Fibroblast of skin of right biceps (primary cell): ENCODE measurements at regions not wholly inside any gene's neighbourhood (a gene's known extent, or its start where the extent isn't known, plus 50 kb on each side); places are given as distances from the start of the nearest gene placed in this dataset.
"Not testable (repeated sequence)": the region's sequence is repeated elsewhere in the genome, so short reads cannot be mapped to it uniquely, and the experiment has no call there.

ENCODE experiments used
- DNase-seq: peaks from one replicate; pipeline ENCODE4 v3.0.0-alpha.2; 2013

- DNase-seq: no peak
Measured at GRCh38 chr5:16987776-16988175, 51.7 kb upstream of the MYO10 start.

- DNase-seq: not testable (repeated sequence)
Measured at GRCh38 chr5:16990817-16991520, 54.9 kb upstream of the MYO10 start.

GRCh38 chr5:16992006-16992405, 55.9 kb upstream of the MYO10 start:
- DNase-seq: peak; percentile 89

- no peak for DNase-seq
Measured at GRCh38 chr5:16992444-16992843, 56.4 kb upstream of the MYO10 start.

- no peak for DNase-seq
Measured at GRCh38 chr5:16994565-16994964, 58.5 kb upstream of the MYO10 start.

- DNase-seq: peak; percentile 44
Measured at GRCh38 chr5:16995372-16995771, 59.3 kb upstream of the MYO10 start.

GRCh38 chr5:17000291-17000939, 64.3 kb upstream of the MYO10 start:
- peak; percentile 99 for DNase-seq

- peak; percentile 83 for DNase-seq
Measured at GRCh38 chr5:17001428-17001827, 65.3 kb upstream of the MYO10 start.

- DNase-seq: peak; percentile 37
Measured at GRCh38 chr5:17004441-17005106, 68.5 kb upstream of the MYO10 start.

- DNase-seq: no peak
Measured at GRCh38 chr5:17005107-17005828, 69.2 kb upstream of the MYO10 start.

GRCh38 chr5:17012289-17012688, 76.2 kb upstream of the MYO10 start:
- peak; percentile 76 for DNase-seq

GRCh38 chr5:17014686-17015085, 78.6 kb upstream of the MYO10 start:
- no peak for DNase-seq

GRCh38 chr5:17018871-17019270, 82.8 kb upstream of the MYO10 start:
- no peak for DNase-seq

- peak; percentile 50 for DNase-seq
Measured at GRCh38 chr5:17019324-17019723, 83.2 kb upstream of the MYO10 start.

GRCh38 chr5:17020678-17021601, 84.9 kb upstream of the MYO10 start:
- DNase-seq: no peak

- DNase-seq: no peak
Measured at GRCh38 chr5:17021602-17021932, 85.5 kb upstream of the MYO10 start.

- peak; percentile 35 for DNase-seq
Measured at GRCh38 chr5:17022296-17022695, 86.2 kb upstream of the MYO10 start.

GRCh38 chr5:17024686-17025180, 88.6 kb upstream of the MYO10 start:
- peak; percentile 77 for DNase-seq

- not testable (repeated sequence) for DNase-seq
Measured at GRCh38 chr5:17031659-17032277, 95.7 kb upstream of the MYO10 start.

GRCh38 chr5:17032314-17032985, 96.4 kb upstream of the MYO10 start:
- not testable (repeated sequence) for DNase-seq

GRCh38 chr5:17034992-17035391, 98.9 kb upstream of the MYO10 start:
- DNase-seq: not testable (repeated sequence)
